ENCODE measurements at regions not wholly inside any gene's neighbourhood (a gene's known extent, or its start where the extent isn't known, plus 50 kb on each side); places are given as distances from the start of the nearest gene placed in this dataset.

GRCh38 chr6:150470131-150470530, 101.3 kb downstream of the IYD start:
- CTCF ChIA-PET (ENCODE audit: low intra/inter-chr PET ratio, low total read pairs) = no interaction called here
- no peak overlapping the region for H2AFZ ChIP-seq (ENCODE audit: low read length)
- H3K27ac ChIP-seq (ENCODE audit: extremely low read length, insufficient read depth, low read length) = no peak overlapping the region
- no peak overlapping the region for H3K4me2 ChIP-seq (ENCODE audit: low read depth, low read length)
- H3K4me3 ChIP-seq (replicated peaks in 1 of 3; ENCODE audit: insufficient read depth in 1 of 3, low read depth in 2 of 3, low read length in 3 of 3) = no peak overlapping the region
- H4K20me1 ChIP-seq (ENCODE audit: insufficient read depth, low read length) = no peaks in the 10 kb centered on the region
- POLR2A ChIA-PET = no interaction called here
- DNase-seq (ENCODE audit: low spot score) (no peak), ATAC-seq (no peak), FAIRE-seq (no peak)
- no peaks in the 10 kb centered on the region for H3K9me3 ChIP-seq (ENCODE audit: low read length)
- in situ Hi-C loops (cut with HindIII; ENCODE audit: extremely low pct_ligation_motif_present, low pct_unique_long_range_greater_than_20kb) (no loop called here), intact Hi-C loops (cut with micrococcal nuclease; ENCODE audit: unreplicated experiment) (no loop called here)
- no peaks in the 10 kb centered on the region for H3K27me3 ChIP-seq (ENCODE audit: control insufficient read depth in 1 of 2, insufficient read depth in 2 of 2, low read length in 2 of 2)
- WGBS (ENCODE audit: low lambda C conversion rate) = 7% methylated on average over 3 of the region's 3 CpGs
- no peaks in the 10 kb centered on the region for H3K4me1 ChIP-seq (ENCODE audit: insufficient read depth, low read length)
- BruUV-seq (replicated peaks) = no TSS peak
- no peaks in the 10 kb centered on the region for H3K79me2 ChIP-seq (ENCODE audit: insufficient read depth, low read length)
- H3K9ac ChIP-seq (ENCODE audit: insufficient read depth, low read depth, low read length) = no peak overlapping the region
- H3K36me3 ChIP-seq (replicated peaks in 1 of 2; ENCODE audit: control insufficient read depth in 1 of 2, insufficient read depth in 2 of 2, low read length in 2 of 2) = no peaks in the 10 kb centered on the region
- TF ChIP-seq ARNTL (CRISPR knock-in tag; IDR thresholded peaks at IDR 0.05) = no peak
- no peak for TF ChIP-seq MIER3 (CRISPR knock-in tag; IDR thresholded peaks at IDR 0.05; ENCODE audit: borderline replicate concordance)
- TF ChIP-seq HNRNPK (IDR thresholded peaks at IDR 0.05; ENCODE audit: low read depth, low read length, poor library complexity, severe bottlenecking) = no peak
- TF ChIP-seq ZNF318 (CRISPR knock-in tag; IDR thresholded peaks at IDR 0.05) = no peak
- TF ChIP-seq ZMAT3 (CRISPR knock-in tag; conservative IDR thresholded peaks at IDR 0.05) = no peak
- TF ChIP-seq E2F1 (CRISPR knock-in tag; IDR thresholded peaks at IDR 0.05) = no peak
- TF ChIP-seq HOXA5 (CRISPR knock-in tag; IDR thresholded peaks at IDR 0.05) = no peak
- TF ChIP-seq KAT7 (CRISPR knock-in tag; IDR thresholded peaks at IDR 0.05; ENCODE audit: borderline replicate concordance) = no peak
- TF ChIP-seq IKZF5 (CRISPR knock-in tag; IDR thresholded peaks at IDR 0.05) = no peak
- no peak for TF ChIP-seq ZNF136 (CRISPR knock-in tag; IDR thresholded peaks at IDR 0.05; ENCODE audit: low read depth)
- TF ChIP-seq ZNF850 (CRISPR knock-in tag; conservative IDR thresholded peaks at IDR 0.05) = no peak
- no peak for TF ChIP-seq ZBTB3 (CRISPR knock-in tag; IDR thresholded peaks at IDR 0.05; ENCODE audit: borderline replicate concordance, low read depth)
- TF ChIP-seq ETV5 (CRISPR knock-in tag; IDR thresholded peaks at IDR 0.05; ENCODE audit: borderline replicate concordance) = no peak
- no peak for TF ChIP-seq ZC3H4 (CRISPR knock-in tag; IDR thresholded peaks at IDR 0.05; ENCODE audit: borderline replicate concordance)
- no peak for TF ChIP-seq NFKBIZ (CRISPR knock-in tag; IDR thresholded peaks at IDR 0.05)
- no peak for TF ChIP-seq FOXC1 (CRISPR knock-in tag; IDR thresholded peaks at IDR 0.05; ENCODE audit: borderline replicate concordance)
- no peak for TF ChIP-seq SALL1 (CRISPR knock-in tag; IDR thresholded peaks at IDR 0.05)

Measured in HepG2 (cell line).